HT-29 (cell line): ENCODE measurements at regions not wholly inside any gene's neighbourhood (a gene's known extent, or its start where the extent isn't known, plus 50 kb on each side); places are given as distances from the start of the nearest gene placed in this dataset.

Experiments
- DNase-seq: peaks from one replicate; pipeline ENCODE4 v3.0.0-alpha.2; 2015; ENCODE audit warnings: low spot score

DNA sequence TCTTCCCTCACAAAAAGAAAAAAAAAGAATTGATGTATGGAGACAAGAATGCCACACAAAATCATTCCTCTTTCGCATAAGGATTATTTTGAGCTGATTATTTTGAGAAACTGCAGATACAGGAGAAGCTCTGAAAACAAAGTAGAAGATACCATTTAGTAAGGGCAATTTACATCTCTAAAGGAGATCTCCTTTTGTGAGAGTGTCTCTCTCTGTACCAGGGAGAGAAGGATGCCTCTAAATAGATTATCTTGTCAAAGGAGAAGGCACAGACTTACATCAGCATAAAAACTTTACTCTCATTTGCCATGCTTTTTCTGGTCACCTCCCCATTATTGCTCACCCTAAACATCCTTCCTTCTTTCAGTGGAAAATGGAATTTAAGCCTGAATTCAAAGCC lies 747.9 kb upstream of the COBL start:
- DNase-seq, result no peak

- no peak for DNase-seq
These were observed 745.1 kb upstream of the COBL start for GRCh38 chr7:52061666-52062065.

- DNase-seq, result no peak
These were observed 736.9 kb upstream of the COBL start for GRCh38 chr7:52053525-52053924.

DNA sequence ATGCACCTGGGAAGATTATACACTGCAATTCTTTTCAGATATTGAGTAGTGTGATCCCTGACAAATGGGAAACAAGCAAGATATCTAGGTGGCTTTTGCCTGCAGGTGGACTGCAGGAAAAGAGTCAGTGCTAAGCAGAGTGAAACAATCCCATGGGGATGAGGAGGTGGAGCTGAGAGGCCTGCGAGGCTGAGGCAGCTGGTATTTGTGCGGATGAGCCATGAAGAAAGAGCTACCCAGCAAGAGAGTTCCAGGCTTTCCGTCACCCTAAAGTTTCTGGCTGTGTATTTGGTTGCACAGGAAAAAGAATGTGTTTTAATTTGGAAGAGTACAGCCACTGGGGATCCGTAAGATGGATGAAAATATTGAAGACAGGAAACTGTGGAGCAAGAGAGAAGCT lies 714.1 kb upstream of the COBL start:
- no peak for DNase-seq

- DNase-seq, result no peak
These were observed 709.5 kb upstream of the COBL start for GRCh38 chr7:52026140-52026539.

DNA sequence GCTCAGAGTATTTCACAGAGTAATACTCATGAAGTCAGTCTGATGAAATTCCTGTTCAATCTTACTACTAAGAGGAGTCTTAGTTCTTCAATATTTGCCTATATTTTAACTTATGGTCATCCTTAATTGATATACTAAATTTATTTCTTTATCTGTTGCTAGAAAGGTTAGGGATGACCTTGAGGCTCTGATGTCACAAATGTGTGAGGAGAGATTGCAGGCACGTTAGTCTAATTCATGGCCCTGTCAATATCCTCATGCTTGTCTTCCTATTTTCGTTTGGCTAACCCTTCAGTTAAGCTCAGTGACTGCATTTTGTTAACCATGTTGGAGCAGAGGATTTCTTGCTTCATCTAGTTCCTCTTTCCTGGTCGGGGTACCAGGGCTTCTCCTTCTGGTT lies 704.7 kb upstream of the COBL start:
- DNase-seq, result no peak

DNA sequence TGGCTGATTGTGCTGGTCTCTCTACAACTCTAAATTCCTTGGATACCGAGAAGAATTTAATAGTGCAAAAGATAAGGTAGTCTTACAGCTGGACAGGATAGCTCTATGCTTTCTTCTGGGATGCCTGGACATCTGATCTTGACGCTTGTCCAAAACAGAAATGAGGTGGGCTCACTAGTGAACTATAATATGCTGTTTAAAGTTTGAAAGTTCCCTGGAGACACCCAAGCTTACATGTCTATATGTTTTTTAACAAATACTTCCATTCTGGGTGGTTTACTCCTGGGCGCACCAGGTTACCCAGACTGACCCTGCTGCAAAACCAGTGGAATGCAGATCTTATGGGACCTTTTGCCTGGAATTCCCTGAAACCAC lies 702.1 kb upstream of the COBL start:
- no peak for DNase-seq

GRCh38 chr7:52017802-52018679 lies 701.4 kb upstream of the COBL start:
- peak; percentile 77 for DNase-seq

DNA sequence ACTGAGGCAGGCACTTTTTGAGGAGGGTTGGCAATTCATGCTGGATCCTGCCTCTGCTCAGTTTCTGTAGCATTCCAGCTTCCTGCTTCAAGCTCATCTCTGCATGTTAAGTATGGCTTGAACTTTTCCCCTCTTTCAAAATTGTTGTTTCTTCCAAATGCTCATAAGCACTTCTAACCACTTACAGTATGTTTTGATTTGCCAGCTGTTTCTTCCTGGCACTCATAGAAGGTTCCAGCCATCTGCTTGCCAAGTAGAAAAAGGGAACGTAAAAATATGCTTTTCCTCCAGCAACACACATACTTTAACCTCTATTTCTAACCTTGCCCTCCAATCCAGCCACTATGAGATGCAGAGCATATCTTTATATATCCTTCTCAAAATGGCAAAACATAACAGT lies 692.6 kb upstream of the COBL start:
- DNase-seq, result no peak

- no peak for DNase-seq
These were observed 690.1 kb upstream of the COBL start for GRCh38 chr7:52006674-52007073.

- no peak for DNase-seq
These were observed 689.0 kb upstream of the COBL start for GRCh38 chr7:52005613-52006012.

DNA sequence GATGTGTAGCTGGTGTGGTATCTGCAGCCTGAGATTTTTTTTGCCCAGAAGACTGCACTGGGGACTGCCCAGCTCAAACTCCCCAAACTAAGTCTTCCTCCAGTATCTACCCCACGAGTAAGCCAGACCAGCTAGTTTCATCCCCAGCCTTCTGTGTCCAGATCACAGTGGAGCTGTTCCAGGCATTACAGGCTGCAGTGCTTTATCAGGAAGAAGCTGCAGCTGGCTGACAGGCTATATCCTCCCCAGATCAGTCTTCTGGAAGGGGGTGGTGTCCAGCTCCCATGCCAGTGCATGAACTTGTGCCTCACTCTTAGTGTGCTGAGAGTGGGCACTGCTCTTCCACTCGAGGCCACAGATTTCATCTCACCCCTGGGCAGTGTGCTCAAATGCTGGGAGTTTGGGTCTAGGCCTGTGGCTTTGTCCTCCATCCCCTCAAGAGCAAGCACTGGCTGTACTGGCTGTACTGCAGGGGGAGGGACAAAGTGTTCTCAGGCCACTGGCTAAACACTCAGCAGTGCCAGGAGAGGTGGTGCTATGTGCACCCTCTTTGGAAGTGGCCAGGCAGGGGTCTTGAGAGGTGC lies 679.1 kb upstream of the COBL start:
- no peak for DNase-seq

DNA sequence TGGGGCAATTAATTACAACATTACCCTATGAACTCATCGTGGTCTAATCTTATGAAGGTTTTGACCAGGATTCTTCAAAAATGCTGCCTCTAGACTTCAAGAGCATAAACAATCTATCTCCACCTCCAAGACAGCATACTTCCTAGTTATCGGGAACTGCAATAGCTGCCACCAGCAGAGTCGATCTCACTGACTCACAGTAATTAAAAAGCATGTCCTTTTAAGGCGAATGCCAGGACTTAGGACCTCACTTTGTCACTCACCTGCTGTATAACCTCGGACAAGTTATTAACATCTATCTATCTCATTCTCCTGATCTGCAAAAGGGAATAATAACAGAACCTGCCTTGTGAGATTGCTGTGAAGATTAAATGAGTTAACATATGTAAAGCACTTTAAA lies 666.0 kb upstream of the COBL start:
- no peak for DNase-seq

GRCh38 chr7:51980812-51981211 lies 664.2 kb upstream of the COBL start:
- DNase-seq, result no peak

- no peak for DNase-seq
These were observed 663.7 kb upstream of the COBL start for GRCh38 chr7:51980313-51980712.

DNA sequence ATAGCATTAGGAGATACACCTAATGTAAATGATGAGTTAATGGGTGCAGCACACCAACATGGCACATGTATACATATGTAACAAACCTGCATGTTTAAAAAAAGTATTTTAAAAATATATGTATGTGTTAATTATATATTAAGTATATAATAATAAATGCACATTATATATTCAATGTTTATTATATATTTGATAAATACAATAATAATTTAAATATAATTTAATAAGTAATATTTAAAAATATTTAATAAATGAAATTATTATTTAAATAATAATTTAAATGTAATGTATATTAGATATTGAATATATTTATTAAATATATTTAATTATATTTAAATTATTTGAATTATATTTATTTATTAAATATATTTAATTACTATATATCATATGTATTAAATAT lies 661.3 kb upstream of the COBL start:
- no peak for DNase-seq

- DNase-seq, result no peak
These were observed 657.3 kb upstream of the COBL start for GRCh38 chr7:51973939-51974338.

DNA sequence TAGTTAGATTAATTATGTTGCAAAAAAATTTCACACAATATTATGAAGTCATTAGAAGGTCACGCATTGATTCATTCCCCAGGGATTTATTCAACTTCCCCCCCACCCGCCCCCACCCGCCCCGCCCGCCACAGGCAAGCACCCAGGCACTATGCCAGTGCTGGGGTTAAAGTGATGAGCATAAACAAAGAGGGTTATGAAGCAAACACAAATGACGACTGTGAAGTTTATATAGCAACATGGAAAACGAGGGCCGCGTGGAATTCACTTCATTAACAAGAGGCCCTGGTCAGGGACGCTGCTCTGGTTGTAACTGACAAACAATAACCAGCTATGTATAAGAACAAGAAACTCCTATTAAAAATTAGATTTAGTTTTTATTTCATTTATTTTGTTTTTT lies 656.5 kb upstream of the COBL start:
- DNase-seq, result no peak

DNA sequence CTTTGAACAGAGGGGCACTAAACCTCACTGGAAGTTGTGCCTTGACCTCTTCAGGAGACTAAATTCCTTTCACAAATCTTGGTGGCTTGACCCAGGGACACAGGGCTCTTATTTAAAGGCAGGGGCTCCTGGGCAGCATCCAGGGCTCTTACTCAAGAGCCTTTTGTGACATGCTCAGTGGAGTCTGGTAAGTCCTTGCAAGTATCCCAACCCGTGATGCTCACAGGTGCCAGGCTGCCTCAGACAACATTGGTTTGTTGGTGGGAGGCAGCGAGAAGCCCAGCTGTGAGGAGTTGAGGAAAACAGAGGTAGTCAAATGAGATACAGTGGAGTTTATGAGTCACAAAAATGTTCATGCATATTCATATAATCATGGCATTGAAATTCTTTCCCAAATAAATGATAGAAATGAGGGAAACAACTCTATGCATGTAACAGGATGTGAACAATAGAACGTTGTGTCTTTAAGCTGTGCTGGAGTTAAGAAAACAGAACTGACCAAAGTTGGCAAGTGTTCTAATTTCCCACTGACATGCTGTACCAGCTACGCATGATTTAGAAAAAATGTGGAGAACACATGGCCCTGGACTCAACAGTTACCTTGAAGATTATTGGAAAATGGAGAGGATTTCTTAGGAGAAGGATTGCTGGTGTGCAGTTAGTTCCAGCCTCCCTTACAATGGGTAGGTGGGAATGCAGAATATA lies 654.5 kb upstream of the COBL start:
- DNase-seq, result no peak

GRCh38 chr7:51968461-51968860 lies 651.9 kb upstream of the COBL start:
- no peak for DNase-seq

- no peak for DNase-seq
These were observed 648.8 kb upstream of the COBL start for GRCh38 chr7:51965454-51965853.

DNA sequence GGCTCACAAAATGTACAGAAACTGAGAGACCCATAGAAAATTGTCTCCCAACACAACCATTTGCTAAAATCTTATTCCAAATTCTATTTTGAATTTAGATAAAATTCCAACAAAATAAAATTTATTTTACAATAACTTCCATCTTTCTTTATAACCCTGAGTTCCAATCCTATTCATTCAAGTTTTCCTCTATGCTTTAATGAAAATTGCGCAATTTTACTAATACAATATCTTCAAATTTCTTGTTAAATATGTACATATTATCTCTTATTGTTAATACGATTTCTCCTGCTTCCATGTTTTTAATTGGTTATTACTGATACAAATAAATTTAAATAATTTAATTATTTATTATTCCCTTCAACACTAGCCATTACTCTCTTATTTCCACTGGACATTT lies 645.2 kb upstream of the COBL start:
- no peak for DNase-seq

GRCh38 chr7:51950813-51951212 lies 634.2 kb upstream of the COBL start:
- no peak for DNase-seq
